Astrocyte (in vitro differentiated cells and primary cell): ENCODE measurements at regions not wholly inside any gene's neighbourhood (a gene's known extent, or its start where the extent isn't known, plus 50 kb on each side); places are given as distances from the start of the nearest gene placed in this dataset.

ENCODE experiments used
- DNase-seq: peaks from one replicate; pipeline ENCODE4 v3.0.0-alpha.2; 2010; ENCODE audit warnings: low read depth
- FAIRE-seq: peaks from 2 replicates; lab custom pipeline; 2011; peaks lifted over from hg19 to GRCh38; lab: Jason Lieb, UNC
- H2AFZ ChIP-seq: 2 replicates; pipeline ENCODE4 v1.6.0; 2012; ENCODE audit warnings: low read depth, low read length, inconsistent platforms
- H3K27ac ChIP-seq: 2 replicates; pipeline ENCODE4 v1.5.1; 2011; ENCODE audit warnings: low read depth, low read length, inconsistent platforms
- H3K27me3 ChIP-seq: 2 replicates; pipeline ENCODE4 v1.6.0; 2011; ENCODE audit warnings: low read length, inconsistent platforms; ENCODE audit not compliant: insufficient read depth
- H3K36me3 ChIP-seq: 2 replicates; pipeline ENCODE4 v1.5.1; 2011; ENCODE audit warnings: low read length, inconsistent platforms; ENCODE audit not compliant: insufficient read depth
- H3K4me1 ChIP-seq: 2 replicates; pipeline ENCODE4 v1.5.1; 2011; ENCODE audit warnings: low read length, inconsistent platforms; ENCODE audit not compliant: insufficient read depth
- H3K4me2 ChIP-seq: 2 replicates; pipeline ENCODE4 v1.6.0; 2012; ENCODE audit warnings: low read length, inconsistent platforms
- H3K4me3 ChIP-seq: 2 replicates; pipeline ENCODE4 v1.5.1; 2011; ENCODE audit warnings: low read depth, mild to moderate bottlenecking, low read length, inconsistent platforms; ENCODE audit not compliant: insufficient read depth
- H3K79me2 ChIP-seq: 2 replicates; pipeline ENCODE4 v1.6.0; 2012; ENCODE audit warnings: mild to moderate bottlenecking, low read length, inconsistent platforms; ENCODE audit not compliant: insufficient read depth
- H3K9ac ChIP-seq: 2 replicates; pipeline ENCODE4 v1.6.0; 2012; ENCODE audit warnings: mild to moderate bottlenecking, low read length, inconsistent platforms
- H3K9me3 ChIP-seq: 2 replicates; pipeline ENCODE4 v1.5.1; 2012; ENCODE audit warnings: low read depth, mild to moderate bottlenecking, low read length, inconsistent platforms; ENCODE audit not compliant: insufficient read depth
- H4K20me1 ChIP-seq: 2 replicates; pipeline ENCODE4 v1.6.0; 2012; ENCODE audit warnings: low read length, inconsistent platforms; ENCODE audit not compliant: insufficient read depth
- H3K27ac Mint-ChIP-seq: one replicate; pipeline ENCODE4 v1.8.0; 2021; ENCODE audit warnings: mild to moderate bottlenecking, mixed read lengths; ENCODE audit not compliant: unreplicated experiment
- H3K27me3 Mint-ChIP-seq: one replicate; pipeline ENCODE4 v1.8.0; 2021; ENCODE audit warnings: low read depth, mixed read lengths; ENCODE audit not compliant: unreplicated experiment
- H3K36me3 Mint-ChIP-seq: one replicate; pipeline ENCODE4 v1.8.0; 2021; ENCODE audit warnings: low read depth, mixed read lengths; ENCODE audit not compliant: unreplicated experiment
- H3K4me1 Mint-ChIP-seq: one replicate; pipeline ENCODE4 v1.8.0; 2021; ENCODE audit warnings: low read depth, mixed read lengths; ENCODE audit not compliant: unreplicated experiment
- H3K4me3 Mint-ChIP-seq: one replicate; pipeline ENCODE4 v1.8.0; 2021; ENCODE audit warnings: mild to moderate bottlenecking, moderate library complexity, mixed read lengths; ENCODE audit not compliant: unreplicated experiment
- H3K9me3 Mint-ChIP-seq: one replicate; pipeline ENCODE4 v1.8.0; 2021; ENCODE audit warnings: mild to moderate bottlenecking, mixed read lengths; ENCODE audit not compliant: unreplicated experiment
- CTCF ChIP-seq: IDR thresholded peaks from 2 replicates; pipeline ENCODE4 v1.5.1; 2011; ENCODE audit warnings: low read depth, mild to moderate bottlenecking, inconsistent platforms, low read length, moderate library complexity; ENCODE audit not compliant: insufficient read depth
- EZH2 ChIP-seq: IDR thresholded peaks from 2 replicates; pipeline ENCODE4 v1.6.1; 2012; ENCODE audit warnings: mild to moderate bottlenecking, low read length, inconsistent platforms; ENCODE audit not compliant: insufficient read depth

DNA sequence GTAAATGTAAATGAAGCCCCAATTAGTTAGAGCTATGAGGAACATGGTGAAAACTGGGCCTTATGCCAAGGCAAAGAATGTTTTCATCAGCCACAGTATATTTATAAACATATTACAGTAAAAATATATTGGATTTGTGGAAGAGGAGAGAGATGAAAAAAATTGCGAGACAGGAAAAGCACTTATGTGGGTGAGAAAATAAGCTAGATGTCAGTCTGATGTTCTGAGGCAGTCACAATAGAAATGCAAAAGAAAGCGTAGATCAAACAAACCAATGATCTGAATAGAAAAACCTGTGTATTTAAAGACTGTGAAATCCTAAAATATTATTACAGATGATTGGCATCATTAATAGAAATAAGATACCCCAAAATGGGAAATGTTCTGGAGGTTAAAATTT, 1332.5 kb downstream of the SLITRK5 start:
- H3K9me3 ChIP-seq = no peaks in the 10 kb centered on the region
- no peak overlapping the region for H3K27ac ChIP-seq
- no peak overlapping the region for H2AFZ ChIP-seq
- H3K9ac ChIP-seq = no peak overlapping the region
- no peaks in the 10 kb centered on the region for H3K4me1 ChIP-seq
- no peak for FAIRE-seq
- H3K27ac Mint-ChIP-seq = no peak overlapping the region
- no peaks in the 10 kb centered on the region for H3K27me3 ChIP-seq
- no peak for DNase-seq
- H3K4me3 Mint-ChIP-seq = no peak overlapping the region
- no peaks in the 10 kb centered on the region for H3K79me2 ChIP-seq
- no peaks in the 10 kb centered on the region for H3K9me3 Mint-ChIP-seq
- no peaks in the 10 kb centered on the region for H4K20me1 ChIP-seq
- no peaks in the 10 kb centered on the region for H3K4me1 Mint-ChIP-seq
- no peaks in the 10 kb centered on the region for H3K36me3 Mint-ChIP-seq
- no peaks in the 10 kb centered on the region for H3K27me3 Mint-ChIP-seq
- TF ChIP-seq EZH2 = no peak
- TF ChIP-seq CTCF = no peak
- H3K4me2 ChIP-seq = no peak overlapping the region
- no peaks in the 10 kb centered on the region for H3K36me3 ChIP-seq
- no peak overlapping the region for H3K4me3 ChIP-seq

DNA sequence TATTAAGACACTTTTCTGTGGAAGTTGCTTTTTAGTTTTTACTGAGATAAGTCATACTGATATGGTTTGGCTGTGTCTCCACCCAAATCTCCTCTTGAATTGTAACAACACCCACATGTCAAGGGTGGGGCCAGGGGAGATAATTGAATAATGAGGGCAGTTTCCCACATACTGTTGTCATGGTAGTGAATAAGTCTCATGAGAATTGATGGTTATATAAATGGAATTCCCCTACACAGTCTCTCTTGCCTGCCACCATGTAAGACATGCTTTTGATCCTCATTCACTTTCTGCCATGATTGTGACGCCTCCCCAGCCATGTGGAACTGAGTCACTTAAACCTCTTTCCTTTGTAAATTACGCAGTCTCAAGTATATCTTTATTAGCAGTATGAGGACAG, 1340.4 kb downstream of the SLITRK5 start:
- Mint-ChIP-seq H3K4me1 (no peaks in the 10 kb centered on the region), H3K9me3 (no peaks in the 10 kb centered on the region), H3K4me3 (no peak overlapping the region), H3K27ac (no peak overlapping the region), H3K36me3 (no peaks in the 10 kb centered on the region), H3K27me3 (no peaks in the 10 kb centered on the region)
- H3K4me1 ChIP-seq = no peaks in the 10 kb centered on the region
- no peaks in the 10 kb centered on the region for H3K27me3 ChIP-seq
- no peak overlapping the region for H3K4me2 ChIP-seq
- no peaks in the 10 kb centered on the region for H3K36me3 ChIP-seq
- H3K9ac ChIP-seq = no peak overlapping the region
- no peak overlapping the region for H3K27ac ChIP-seq
- no peak for DNase-seq
- no peak overlapping the region for H2AFZ ChIP-seq
- no peaks in the 10 kb centered on the region for H3K9me3 ChIP-seq
- FAIRE-seq = no peak
- TF ChIP-seq CTCF (no peak), EZH2 (no peak)
- no peaks in the 10 kb centered on the region for H3K79me2 ChIP-seq
- no peak overlapping the region for H3K4me3 ChIP-seq
- no peaks in the 10 kb centered on the region for H4K20me1 ChIP-seq

DNA sequence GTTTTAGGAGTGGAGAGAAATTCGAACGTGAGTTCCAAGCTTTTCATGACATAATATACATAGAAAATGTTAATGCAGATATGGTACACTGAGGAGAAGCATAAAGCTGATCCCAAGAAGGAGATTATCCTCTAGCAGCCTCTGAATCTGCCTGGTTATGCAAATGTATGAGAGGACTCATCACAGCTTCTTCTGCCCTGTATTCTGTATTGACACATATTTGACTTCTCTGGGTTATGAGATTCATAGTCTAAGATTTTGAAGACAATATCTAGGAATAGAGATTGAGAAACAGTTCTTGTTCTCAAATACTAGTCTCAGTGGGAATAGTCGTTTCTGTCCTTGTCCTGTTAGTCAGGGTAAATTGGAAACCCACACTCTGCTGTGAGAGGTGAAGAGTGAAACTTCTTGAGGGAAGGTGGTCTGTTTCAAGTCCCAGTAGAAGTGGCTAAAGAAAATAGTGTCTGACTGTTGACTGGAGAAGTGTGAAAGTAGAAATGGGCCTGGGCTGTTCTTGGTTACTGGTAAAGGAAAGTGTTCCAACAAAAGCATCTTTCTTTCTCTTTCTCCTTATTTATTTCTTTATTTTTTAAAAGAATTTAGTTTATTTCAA, 1356.6 kb downstream of the SLITRK5 start:
- Histone ChIP-seq H3K9ac (no peak overlapping the region), H4K20me1 (no peaks in the 10 kb centered on the region), H2AFZ (no peak overlapping the region), H3K27ac (no peak overlapping the region), H3K4me1 (no peaks in the 10 kb centered on the region), H3K4me2 (no peak overlapping the region), H3K79me2 (no peaks in the 10 kb centered on the region), H3K4me3 (no peak overlapping the region), H3K36me3 (no peaks in the 10 kb centered on the region), H3K27me3 (no peaks in the 10 kb centered on the region), H3K9me3 (peaks cover 3% of the 10 kb centered on the region)
- H3K36me3 Mint-ChIP-seq = no peaks in the 10 kb centered on the region
- FAIRE-seq (no peak), DNase-seq (no peak)
- no peaks in the 10 kb centered on the region for H3K27me3 Mint-ChIP-seq
- no peak overlapping the region for H3K4me3 Mint-ChIP-seq
- no peak overlapping the region for H3K27ac Mint-ChIP-seq
- TF ChIP-seq EZH2 (no peak), CTCF (no peak)
- no peaks in the 10 kb centered on the region for H3K9me3 Mint-ChIP-seq
- no peaks in the 10 kb centered on the region for H3K4me1 Mint-ChIP-seq
